ENCODE measurements at regions not wholly inside any gene's neighbourhood (a gene's known extent, or its start where the extent isn't known, plus 50 kb on each side); places are given as distances from the start of the nearest gene placed in this dataset.
A peak's percentile ranks its signal among the peaks of the same experiment; 100 is the strongest.

DNA sequence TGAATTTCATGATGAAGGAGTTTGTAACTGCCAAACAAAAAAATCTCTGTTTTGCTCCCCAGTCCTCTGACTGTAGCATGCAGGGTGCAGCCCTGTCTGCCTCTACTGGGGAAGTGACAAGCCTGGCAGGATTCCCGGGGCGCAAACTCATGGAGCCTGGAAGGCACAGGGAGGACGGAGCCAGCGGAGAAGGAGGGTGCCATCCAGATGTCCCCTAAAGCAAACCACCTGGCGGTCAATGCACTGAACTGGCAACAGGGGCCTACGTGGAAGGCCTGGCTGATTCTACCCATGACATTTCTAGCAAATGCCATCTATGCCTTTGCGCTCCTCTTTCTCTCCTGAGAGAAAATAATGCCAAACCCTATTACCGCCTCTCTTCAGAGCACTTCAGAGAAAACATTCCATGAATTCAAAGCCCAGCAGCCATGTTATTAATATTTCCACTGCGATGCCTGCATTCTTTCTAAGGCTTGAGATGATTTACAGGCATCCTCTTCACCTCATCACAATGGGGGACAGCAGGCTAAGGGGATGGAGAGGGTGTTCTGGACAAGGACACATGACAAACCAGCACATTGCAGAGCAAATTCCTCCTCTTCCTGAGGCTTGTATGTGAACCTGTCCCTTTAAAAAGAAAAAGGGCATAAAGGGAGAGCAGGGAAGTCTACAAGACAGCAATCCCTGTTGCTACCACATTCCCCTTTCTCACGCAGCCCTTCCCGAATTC is 329.3 kb upstream of the NOCT start:
- no peak for DNase-seq

- DNase-seq: no peak
Measured at GRCh38 chr4:138685316-138685715, 330.3 kb upstream of the NOCT start.

- DNase-seq: peak; percentile 74 to 82
Measured at GRCh38 chr4:138680989-138681604, 334.5 kb upstream of the NOCT start.

- no peak for DNase-seq
Measured at GRCh38 chr4:138680256-138680655, 335.3 kb upstream of the NOCT start.

- no peak for DNase-seq
Measured at GRCh38 chr4:138678985-138679746, 336.4 kb upstream of the NOCT start.

- no peak for DNase-seq
Measured at GRCh38 chr4:138677748-138678147, 337.8 kb upstream of the NOCT start.

GRCh38 chr4:138677212-138677611 is 338.4 kb upstream of the NOCT start:
- no peak for DNase-seq

DNA sequence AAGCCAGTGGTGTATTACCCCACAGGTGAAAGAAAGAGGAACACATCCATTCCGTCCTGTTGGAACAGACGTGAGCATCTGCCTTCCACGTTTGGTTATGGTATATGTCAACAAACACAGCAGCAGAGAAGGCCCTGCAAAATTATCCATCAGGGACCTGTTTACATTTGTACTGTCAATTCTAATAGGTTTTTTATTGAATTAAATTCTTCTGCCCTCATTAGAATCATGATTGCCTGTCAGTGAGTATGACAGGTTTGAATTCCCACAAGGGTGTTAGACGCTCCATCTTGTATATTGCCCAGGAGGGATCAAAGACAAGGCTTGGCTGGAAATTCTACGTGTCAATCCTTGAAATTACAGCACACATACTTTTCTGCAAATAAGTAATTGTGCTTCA is 339.9 kb upstream of the NOCT start:
- no peak for DNase-seq

GRCh38 chr4:138674209-138674608 is 341.4 kb upstream of the NOCT start:
- no peak for DNase-seq

GRCh38 chr4:138673053-138673452 is 342.5 kb upstream of the NOCT start:
- peak; percentile 3 to 69 for DNase-seq

- DNase-seq: no peak
Measured at GRCh38 chr4:138672393-138672976, 343.1 kb upstream of the NOCT start.

- no peak for DNase-seq
Measured at GRCh38 chr4:138671606-138672084, 343.9 kb upstream of the NOCT start.

- DNase-seq: no peak
Measured at GRCh38 chr4:138671106-138671505, 344.5 kb upstream of the NOCT start.

GRCh38 chr4:138670681-138671080 is 344.9 kb upstream of the NOCT start:
- DNase-seq: no peak

GRCh38 chr4:138669479-138670315 is 345.9 kb upstream of the NOCT start:
- no peak for DNase-seq

- no peak for DNase-seq
Measured at GRCh38 chr4:138668309-138668708, 347.3 kb upstream of the NOCT start.

- no peak for DNase-seq
Measured at GRCh38 chr4:138666366-138666765, 349.2 kb upstream of the NOCT start.

- no peak for DNase-seq
Measured at GRCh38 chr4:138665851-138666250, 349.7 kb upstream of the NOCT start.

DNA sequence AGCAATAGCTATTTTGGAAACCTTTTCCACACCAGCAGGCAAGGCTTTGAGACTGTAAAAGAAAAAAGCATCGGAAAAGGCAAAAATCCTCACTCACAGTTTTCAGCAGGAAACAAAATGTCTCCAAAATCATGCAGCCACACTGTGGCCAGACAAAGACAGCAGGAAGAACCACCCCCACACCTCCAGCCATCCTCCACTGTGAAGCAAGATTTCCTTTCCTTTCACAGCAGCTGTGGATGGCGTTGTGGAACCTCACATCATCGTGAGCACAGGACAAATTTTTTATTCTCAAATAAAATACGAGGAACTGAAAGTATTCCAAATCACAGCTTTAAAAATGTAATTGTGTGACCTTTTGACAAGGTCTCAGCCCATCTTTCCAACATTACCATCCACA is 351.7 kb upstream of the NOCT start:
- peak in 1 of 2 donors; percentile 17 for DNase-seq

- DNase-seq: no peak
Measured at GRCh38 chr4:138659812-138660316, 355.7 kb upstream of the NOCT start.

- DNase-seq: no peak
Measured at GRCh38 chr4:138659037-138659811, 356.4 kb upstream of the NOCT start.

All from inflammatory macrophage (primary cell).